ENCODE measurements at regions not wholly inside any gene's neighbourhood (a gene's known extent, or its start where the extent isn't known, plus 50 kb on each side); places are given as distances from the start of the nearest gene placed in this dataset.

DNA sequence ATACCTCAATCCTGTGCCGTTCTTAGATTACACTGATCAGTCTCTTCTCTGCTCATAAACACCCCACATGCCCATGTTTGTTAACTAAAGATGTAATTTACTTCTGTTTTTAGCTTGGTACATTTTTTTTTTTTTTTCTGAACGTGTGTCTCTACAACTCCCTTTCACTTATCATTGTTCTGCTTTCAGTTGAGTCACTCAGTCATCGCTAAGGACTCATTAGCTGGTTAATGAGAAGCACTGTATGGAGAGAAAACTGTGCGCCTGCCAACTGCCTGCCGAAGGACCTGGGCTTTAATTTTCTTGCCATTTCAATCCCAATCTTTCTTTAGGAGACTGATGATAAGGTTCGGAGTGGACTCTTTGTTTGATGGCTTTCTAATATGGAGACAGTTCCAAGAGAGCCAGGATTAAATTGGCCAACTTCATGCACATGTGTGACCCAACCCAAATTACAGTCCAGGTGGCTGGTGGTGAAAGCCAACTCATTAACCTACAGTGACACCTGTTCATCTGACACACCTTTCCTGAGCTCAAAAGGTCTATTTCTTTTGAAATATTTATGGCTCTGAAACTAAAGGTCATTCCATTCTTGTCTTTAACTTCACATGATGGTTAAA, 334.1 kb downstream of the BCKDHB start:
- TF ChIP-seq CTCF (IDR thresholded peaks at IDR 0.05; ENCODE audit: poor library complexity), result no peak
- TF ChIP-seq EZH2 (IDR thresholded peaks at IDR 0.05; ENCODE audit: borderline replicate concordance), result no peak

All from hepatocyte (in vitro differentiated cells).